ENCODE measurements at regions not wholly inside any gene's neighbourhood (a gene's known extent, or its start where the extent isn't known, plus 50 kb on each side); places are given as distances from the start of the nearest gene placed in this dataset.

DNA sequence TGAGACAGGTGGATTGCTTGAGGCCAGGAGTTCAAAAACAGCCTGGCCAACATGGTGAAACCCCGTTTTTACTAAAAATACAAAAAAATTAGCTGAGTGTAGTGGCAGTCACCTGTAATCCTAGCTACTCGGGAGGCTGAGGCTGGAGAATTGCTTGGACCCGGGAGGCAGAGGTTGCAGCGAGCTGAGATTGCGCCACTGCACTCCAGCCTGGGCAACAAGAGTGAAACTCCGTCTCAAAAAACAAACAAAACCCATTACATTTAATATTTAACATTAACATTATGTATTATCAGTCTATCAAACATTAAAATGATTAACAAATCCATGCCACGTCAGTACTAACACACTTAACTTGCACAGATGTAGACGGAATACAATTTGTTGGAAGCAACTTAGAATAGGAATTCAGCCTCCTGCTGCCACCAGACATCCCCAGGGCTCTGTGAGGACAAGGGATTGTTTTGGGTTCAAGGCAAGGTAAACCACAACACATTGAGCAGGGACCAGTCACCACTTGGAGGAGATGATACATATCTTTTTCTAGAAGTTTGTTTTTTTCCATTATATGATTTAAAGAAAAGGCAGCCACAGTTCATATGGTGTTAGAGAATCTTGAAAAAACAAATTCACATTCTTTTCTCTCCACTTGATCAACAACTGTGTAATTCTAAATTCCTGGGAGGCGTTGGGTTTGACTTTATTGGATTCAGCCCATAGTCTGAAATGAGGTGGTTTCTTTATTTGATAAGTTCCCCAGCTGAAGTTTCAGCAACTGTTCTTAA lies 104.1 kb upstream of the BASP1 start:
- TF ChIP-seq ZFP30 (CRISPR knock-in tag; IDR thresholded peaks at IDR 0.05) (no peak), GLIS3 (CRISPR knock-in tag; IDR thresholded peaks at IDR 0.05) (no peak), RARB (CRISPR knock-in tag; IDR thresholded peaks at IDR 0.05) (no peak), TOX (CRISPR knock-in tag; IDR thresholded peaks at IDR 0.05; ENCODE audit: borderline replicate concordance) (no peak), ZNF565 (CRISPR knock-in tag; conservative IDR thresholded peaks at IDR 0.05; ENCODE audit: low read depth) (no peak)
- TF ChIP-seq, protein P1, sequence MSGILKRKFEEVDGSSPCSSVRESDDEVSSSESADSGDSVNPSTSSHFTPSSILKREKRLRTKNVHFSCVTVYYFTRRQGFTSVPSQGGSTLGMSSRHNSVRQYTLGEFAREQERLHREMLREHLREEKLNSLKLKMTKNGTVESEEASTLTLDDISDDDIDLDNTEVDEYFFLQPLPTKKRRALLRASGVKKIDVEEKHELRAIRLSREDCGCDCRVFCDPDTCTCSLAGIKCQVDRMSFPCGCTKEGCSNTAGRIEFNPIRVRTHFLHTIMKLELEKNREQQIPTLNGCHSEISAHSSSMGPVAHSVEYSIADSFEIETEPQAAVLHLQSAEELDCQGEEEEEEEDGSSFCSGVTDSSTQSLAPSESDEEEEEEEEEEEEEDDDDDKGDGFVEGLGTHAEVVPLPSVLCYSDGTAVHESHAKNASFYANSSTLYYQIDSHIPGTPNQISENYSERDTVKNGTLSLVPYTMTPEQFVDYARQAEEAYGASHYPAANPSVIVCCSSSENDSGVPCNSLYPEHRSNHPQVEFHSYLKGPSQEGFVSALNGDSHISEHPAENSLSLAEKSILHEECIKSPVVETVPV (CRISPR knock-in tag; IDR thresholded peaks at IDR 0.05) = no peak
